WTC11 (cell line): ENCODE measurements at regions not wholly inside any gene's neighbourhood (a gene's known extent, or its start where the extent isn't known, plus 50 kb on each side); places are given as distances from the start of the nearest gene placed in this dataset.

Experiments
- ATAC-seq: fragments of 200-7000 bp; cut with Tn5 transposase; 2 replicates; pipeline ENCODE4 v1.10.0; 2021; ENCODE audit warnings: mild to moderate bottlenecking, moderate library complexity
- CTCF ChIA-PET: fragments of 300-600 bp; sonication (Branson Sonifier 250); formaldehyde crosslinking; loops from one replicate; lab custom pipeline; 2021; ENCODE audit warnings: antibody characterized with exemption; lab: Charles Lee
- POLR2A ChIA-PET: fragments of 350-600 bp; sonication (Branson Sonifier 250); formaldehyde crosslinking; loops from one replicate; lab custom pipeline; 2021; ENCODE audit warnings: antibody characterized with exemption; lab: Charles Lee
- DNase-seq: peaks from one replicate; pipeline ENCODE4 v3.0.0; 2021; ENCODE audit warnings: low spot score
- H3K27ac Mint-ChIP-seq: 2 replicates; pipeline ENCODE4 v1.8.0; 2021; ENCODE audit warnings: mixed read lengths
- H3K27me3 Mint-ChIP-seq: 2 replicates; pipeline ENCODE4 v1.8.0; 2021; ENCODE audit warnings: low read depth, mild to moderate bottlenecking, moderate library complexity, mixed read lengths
- H3K36me3 Mint-ChIP-seq: 2 replicates; pipeline ENCODE4 v1.8.0; 2021; ENCODE audit warnings: mixed read lengths
- H3K4me1 Mint-ChIP-seq: 2 replicates; pipeline ENCODE4 v1.8.0; 2022; ENCODE audit warnings: mixed read lengths
- H3K4me3 Mint-ChIP-seq: 2 replicates; pipeline ENCODE4 v1.8.0; 2021; ENCODE audit warnings: mild to moderate bottlenecking, moderate library complexity, mixed read lengths
- H3K9me3 Mint-ChIP-seq: 2 replicates; pipeline ENCODE4 v1.8.0; 2021; ENCODE audit warnings: mixed read lengths
- CREB1 ChIP-seq: sonication (generic); formaldehyde crosslinking; IDR thresholded peaks from 2 replicates; pipeline ENCODE4 v1.8.0; 2023; ENCODE audit warnings: mild to moderate bottlenecking, missing genetic modification reagents
- CREM ChIP-seq: sonication (generic); formaldehyde crosslinking; IDR thresholded peaks from 2 replicates; pipeline ENCODE4 v1.8.1; 2022; ENCODE audit warnings: mild to moderate bottlenecking, missing genetic modification reagents, moderate library complexity
- FOXK1 ChIP-seq: sonication (generic); formaldehyde crosslinking; IDR thresholded peaks from 2 replicates; pipeline ENCODE4 v1.8.0; 2022; ENCODE audit warnings: mild to moderate bottlenecking, moderate library complexity, missing genetic modification reagents
- GRHL2 ChIP-seq: fragments of 250-450 bp; sonication (Bioruptor Pico); IDR thresholded peaks from 2 replicates; pipeline ENCODE4 v1.8.0; 2022; ENCODE audit warnings: mild to moderate bottlenecking, moderate library complexity; ENCODE audit not compliant: insufficient replicate concordance, severe bottlenecking
- GTF2I ChIP-seq: fragments of 250-450 bp; sonication (Bioruptor Pico); conservative IDR thresholded peaks from 2 replicates; pipeline ENCODE4 v1.4.0; 2021; ENCODE audit warnings: mild to moderate bottlenecking
- NFE2L1 ChIP-seq: sonication (generic); formaldehyde crosslinking; IDR thresholded peaks from 2 replicates; pipeline ENCODE4 v1.8.1; 2023; ENCODE audit warnings: missing genetic modification reagents
- NR3C1 ChIP-seq: sonication (generic); formaldehyde crosslinking; conservative IDR thresholded peaks from 2 replicates; pipeline ENCODE4 v1.8.1; 2023; ENCODE audit warnings: low read depth, mild to moderate bottlenecking, missing genetic modification reagents
- PRRX2 ChIP-seq: fragments of 250-450 bp; sonication (Bioruptor Pico); IDR thresholded peaks from 2 replicates; pipeline ENCODE4 v1.8.0; 2021; ENCODE audit warnings: mild to moderate bottlenecking
- SP1 ChIP-seq: sonication (generic); formaldehyde crosslinking; conservative IDR thresholded peaks from 2 replicates; pipeline ENCODE4 v1.8.1; 2022; ENCODE audit warnings: missing genetic modification reagents
- ZNF416 ChIP-seq: fragments of 250-450 bp; sonication (Bioruptor Pico); IDR thresholded peaks from 2 replicates; pipeline ENCODE4 v1.9.0; 2021; ENCODE audit warnings: mild to moderate bottlenecking, inconsistent platforms
- TF ChIP-seq, protein P1 (sequence below): sonication (generic); formaldehyde crosslinking; IDR thresholded peaks from 2 replicates; pipeline ENCODE4 v1.8.1; 2023; ENCODE audit warnings: mild to moderate bottlenecking, missing genetic modification reagents
- TF ChIP-seq, protein P2 (sequence below): sonication (generic); formaldehyde crosslinking; IDR thresholded peaks from 2 replicates; pipeline ENCODE4 v1.8.1; 2023; ENCODE audit warnings: mild to moderate bottlenecking, missing genetic modification reagents, moderate library complexity
- TF ChIP-seq, protein P3 (sequence below): fragments of 250-450 bp; sonication (Bioruptor Pico); IDR thresholded peaks from 2 replicates; pipeline ENCODE4 v1.9.0; 2021; ENCODE audit warnings: mild to moderate bottlenecking
- TF ChIP-seq, protein P4 (sequence below): sonication (generic); formaldehyde crosslinking; IDR thresholded peaks from 2 replicates; pipeline ENCODE4 v1.8.1; 2023; ENCODE audit warnings: mild to moderate bottlenecking, moderate library complexity, missing genetic modification reagents
- TF ChIP-seq, protein P5 (sequence below): sonication (generic); formaldehyde crosslinking; conservative IDR thresholded peaks from 2 replicates; pipeline ENCODE4 v1.8.1; 2022; ENCODE audit warnings: mild to moderate bottlenecking, missing genetic modification reagents
- TF ChIP-seq, protein P6 (sequence below): fragments of 250-450 bp; sonication (Bioruptor Pico); IDR thresholded peaks from 2 replicates; pipeline ENCODE4 v2.1.2; 2022; ENCODE audit warnings: mild to moderate bottlenecking, moderate library complexity
- TF ChIP-seq, protein P7 (sequence below): sonication (generic); formaldehyde crosslinking; IDR thresholded peaks from 2 replicates; pipeline ENCODE4 v1.8.0; 2022; ENCODE audit warnings: mild to moderate bottlenecking, missing genetic modification reagents
- TF ChIP-seq, protein P8 (sequence below): sonication (generic); formaldehyde crosslinking; IDR thresholded peaks from 2 replicates; pipeline ENCODE4 v1.8.1; 2023; ENCODE audit warnings: mild to moderate bottlenecking, missing genetic modification reagents, borderline replicate concordance

DNA sequence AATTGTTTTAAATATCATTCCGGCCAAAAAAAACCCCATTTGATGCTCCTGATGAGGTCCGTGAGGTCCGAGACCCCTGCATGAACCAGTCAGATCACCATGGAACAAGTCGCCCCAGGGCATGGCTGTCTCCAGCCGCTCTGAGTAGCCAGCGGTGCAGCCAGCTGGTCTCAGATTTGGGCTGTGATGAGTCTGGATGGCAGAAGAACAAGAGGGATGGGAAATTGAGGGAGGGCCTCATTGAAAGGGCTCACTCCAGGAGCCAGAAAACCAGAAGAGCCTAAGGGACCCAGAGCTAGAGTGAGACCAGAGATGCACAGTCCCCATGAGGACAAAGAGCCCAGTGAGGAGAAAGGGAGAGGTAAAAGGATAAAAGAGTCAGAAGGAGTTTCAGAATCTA lies 174.0 kb downstream of the TOMM20 start (continued):
- TF ChIP-seq, protein P1, sequence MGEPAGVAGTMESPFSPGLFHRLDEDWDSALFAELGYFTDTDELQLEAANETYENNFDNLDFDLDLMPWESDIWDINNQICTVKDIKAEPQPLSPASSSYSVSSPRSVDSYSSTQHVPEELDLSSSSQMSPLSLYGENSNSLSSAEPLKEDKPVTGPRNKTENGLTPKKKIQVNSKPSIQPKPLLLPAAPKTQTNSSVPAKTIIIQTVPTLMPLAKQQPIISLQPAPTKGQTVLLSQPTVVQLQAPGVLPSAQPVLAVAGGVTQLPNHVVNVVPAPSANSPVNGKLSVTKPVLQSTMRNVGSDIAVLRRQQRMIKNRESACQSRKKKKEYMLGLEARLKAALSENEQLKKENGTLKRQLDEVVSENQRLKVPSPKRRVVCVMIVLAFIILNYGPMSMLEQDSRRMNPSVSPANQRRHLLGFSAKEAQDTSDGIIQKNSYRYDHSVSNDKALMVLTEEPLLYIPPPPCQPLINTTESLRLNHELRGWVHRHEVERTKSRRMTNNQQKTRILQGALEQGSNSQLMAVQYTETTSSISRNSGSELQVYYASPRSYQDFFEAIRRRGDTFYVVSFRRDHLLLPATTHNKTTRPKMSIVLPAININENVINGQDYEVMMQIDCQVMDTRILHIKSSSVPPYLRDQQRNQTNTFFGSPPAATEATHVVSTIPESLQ (CRISPR knock-in tag) = no peak
- no peak for TF ChIP-seq GRHL2 (CRISPR knock-in tag)

DNA sequence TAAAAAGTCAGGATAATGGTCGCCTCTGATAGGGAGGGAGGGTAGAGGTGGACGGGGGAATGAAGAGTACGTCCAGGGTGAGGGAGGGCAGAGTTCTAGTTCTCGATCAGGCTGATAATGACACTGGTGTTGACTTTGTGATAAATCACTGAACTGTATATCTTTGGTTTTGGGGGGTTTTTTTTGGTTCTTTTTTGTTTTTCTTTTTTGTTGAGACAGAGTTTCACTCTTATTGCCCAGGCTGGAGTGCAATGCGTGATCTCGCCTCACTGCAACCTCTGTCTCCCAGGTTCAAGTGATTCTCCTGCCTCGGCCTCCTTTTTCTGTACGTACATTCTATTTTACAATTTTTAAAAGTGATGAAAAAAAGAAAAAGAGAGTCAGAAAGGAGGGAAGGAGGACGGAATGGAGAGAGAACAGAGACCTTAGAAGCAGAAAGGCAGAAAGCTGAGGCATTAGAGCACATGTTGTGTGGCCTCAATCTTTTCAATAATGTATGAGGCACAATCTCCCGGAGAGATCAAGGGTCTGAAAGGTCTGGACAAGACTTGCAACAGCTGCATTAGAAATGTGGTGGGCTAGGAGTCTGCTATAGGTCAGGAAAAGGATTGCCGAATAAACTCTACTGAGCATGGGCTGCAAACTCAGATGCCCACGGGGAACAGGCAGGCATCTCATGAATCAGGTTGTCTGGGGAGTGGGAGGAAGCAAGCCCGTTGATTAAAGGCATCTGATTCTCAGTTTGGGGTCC lies 174.8 kb downstream of the TOMM20 start:
- Mint-ChIP-seq H3K27ac (no peak overlapping the region), H3K4me1 (peaks cover 41% of the 10 kb centered on the region), H3K9me3 (peaks cover 10% of the 10 kb centered on the region), H3K27me3 (no peaks in the 10 kb centered on the region), H3K36me3 (peaks cover 9% of the 10 kb centered on the region), H3K4me3 (no peak overlapping the region)
- POLR2A ChIA-PET = no interaction called here
- ATAC-seq = no peak
- DNase-seq = no peak
- CTCF ChIA-PET = no interaction called here
- TF ChIP-seq ZNF416 (CRISPR knock-in tag) (no peak), SP1 (CRISPR knock-in tag) (no peak), FOXK1 (CRISPR knock-in tag) (no peak), NFE2L1 (CRISPR knock-in tag) (no peak), GTF2I (CRISPR knock-in tag) (no peak), NR3C1 (CRISPR knock-in tag) (no peak), CREB1 (CRISPR knock-in tag) (no peak), PRRX2 (CRISPR knock-in tag) (no peak), CREM (CRISPR knock-in tag) (no peak)
- TF ChIP-seq, protein P2, sequence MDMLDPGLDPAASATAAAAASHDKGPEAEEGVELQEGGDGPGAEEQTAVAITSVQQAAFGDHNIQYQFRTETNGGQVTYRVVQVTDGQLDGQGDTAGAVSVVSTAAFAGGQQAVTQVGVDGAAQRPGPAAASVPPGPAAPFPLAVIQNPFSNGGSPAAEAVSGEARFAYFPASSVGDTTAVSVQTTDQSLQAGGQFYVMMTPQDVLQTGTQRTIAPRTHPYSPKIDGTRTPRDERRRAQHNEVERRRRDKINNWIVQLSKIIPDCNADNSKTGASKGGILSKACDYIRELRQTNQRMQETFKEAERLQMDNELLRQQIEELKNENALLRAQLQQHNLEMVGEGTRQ (CRISPR knock-in tag) = no peak
- TF ChIP-seq, protein P3, sequence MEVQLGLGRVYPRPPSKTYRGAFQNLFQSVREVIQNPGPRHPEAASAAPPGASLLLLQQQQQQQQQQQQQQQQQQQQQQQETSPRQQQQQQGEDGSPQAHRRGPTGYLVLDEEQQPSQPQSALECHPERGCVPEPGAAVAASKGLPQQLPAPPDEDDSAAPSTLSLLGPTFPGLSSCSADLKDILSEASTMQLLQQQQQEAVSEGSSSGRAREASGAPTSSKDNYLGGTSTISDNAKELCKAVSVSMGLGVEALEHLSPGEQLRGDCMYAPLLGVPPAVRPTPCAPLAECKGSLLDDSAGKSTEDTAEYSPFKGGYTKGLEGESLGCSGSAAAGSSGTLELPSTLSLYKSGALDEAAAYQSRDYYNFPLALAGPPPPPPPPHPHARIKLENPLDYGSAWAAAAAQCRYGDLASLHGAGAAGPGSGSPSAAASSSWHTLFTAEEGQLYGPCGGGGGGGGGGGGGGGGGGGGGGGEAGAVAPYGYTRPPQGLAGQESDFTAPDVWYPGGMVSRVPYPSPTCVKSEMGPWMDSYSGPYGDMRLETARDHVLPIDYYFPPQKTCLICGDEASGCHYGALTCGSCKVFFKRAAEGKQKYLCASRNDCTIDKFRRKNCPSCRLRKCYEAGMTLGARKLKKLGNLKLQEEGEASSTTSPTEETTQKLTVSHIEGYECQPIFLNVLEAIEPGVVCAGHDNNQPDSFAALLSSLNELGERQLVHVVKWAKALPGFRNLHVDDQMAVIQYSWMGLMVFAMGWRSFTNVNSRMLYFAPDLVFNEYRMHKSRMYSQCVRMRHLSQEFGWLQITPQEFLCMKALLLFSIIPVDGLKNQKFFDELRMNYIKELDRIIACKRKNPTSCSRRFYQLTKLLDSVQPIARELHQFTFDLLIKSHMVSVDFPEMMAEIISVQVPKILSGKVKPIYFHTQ (CRISPR knock-in tag) = no peak
- TF ChIP-seq, protein P4, sequence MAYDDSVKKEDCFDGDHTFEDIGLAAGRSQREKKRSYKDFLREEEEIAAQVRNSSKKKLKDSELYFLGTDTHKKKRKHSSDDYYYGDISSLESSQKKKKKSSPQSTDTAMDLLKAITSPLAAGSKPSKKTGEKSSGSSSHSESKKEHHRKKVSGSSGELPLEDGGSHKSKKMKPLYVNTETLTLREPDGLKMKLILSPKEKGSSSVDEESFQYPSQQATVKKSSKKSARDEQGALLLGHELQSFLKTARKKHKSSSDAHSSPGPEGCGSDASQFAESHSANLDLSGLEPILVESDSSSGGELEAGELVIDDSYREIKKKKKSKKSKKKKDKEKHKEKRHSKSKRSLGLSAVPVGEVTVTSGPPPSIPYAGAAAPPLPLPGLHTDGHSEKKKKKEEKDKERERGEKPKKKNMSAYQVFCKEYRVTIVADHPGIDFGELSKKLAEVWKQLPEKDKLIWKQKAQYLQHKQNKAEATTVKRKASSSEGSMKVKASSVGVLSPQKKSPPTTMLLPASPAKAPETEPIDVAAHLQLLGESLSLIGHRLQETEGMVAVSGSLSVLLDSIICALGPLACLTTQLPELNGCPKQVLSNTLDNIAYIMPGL = no peak
- TF ChIP-seq, protein P5, sequence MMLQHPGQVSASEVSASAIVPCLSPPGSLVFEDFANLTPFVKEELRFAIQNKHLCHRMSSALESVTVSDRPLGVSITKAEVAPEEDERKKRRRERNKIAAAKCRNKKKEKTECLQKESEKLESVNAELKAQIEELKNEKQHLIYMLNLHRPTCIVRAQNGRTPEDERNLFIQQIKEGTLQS (CRISPR knock-in tag) = no peak
- TF ChIP-seq, protein P1 (CRISPR knock-in tag) = no peak
- TF ChIP-seq, protein P6, sequence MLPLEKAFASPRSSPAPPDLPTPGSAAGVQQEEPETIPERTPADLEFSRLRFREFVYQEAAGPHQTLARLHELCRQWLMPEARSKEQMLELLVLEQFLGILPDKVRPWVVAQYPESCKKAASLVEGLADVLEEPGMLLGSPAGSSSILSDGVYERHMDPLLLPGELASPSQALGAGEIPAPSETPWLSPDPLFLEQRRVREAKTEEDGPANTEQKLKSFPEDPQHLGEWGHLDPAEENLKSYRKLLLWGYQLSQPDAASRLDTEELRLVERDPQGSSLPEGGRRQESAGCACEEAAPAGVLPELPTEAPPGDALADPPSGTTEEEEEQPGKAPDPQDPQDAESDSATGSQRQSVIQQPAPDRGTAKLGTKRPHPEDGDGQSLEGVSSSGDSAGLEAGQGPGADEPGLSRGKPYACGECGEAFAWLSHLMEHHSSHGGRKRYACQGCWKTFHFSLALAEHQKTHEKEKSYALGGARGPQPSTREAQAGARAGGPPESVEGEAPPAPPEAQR (CRISPR knock-in tag) = no peak
- TF ChIP-seq, protein P7, sequence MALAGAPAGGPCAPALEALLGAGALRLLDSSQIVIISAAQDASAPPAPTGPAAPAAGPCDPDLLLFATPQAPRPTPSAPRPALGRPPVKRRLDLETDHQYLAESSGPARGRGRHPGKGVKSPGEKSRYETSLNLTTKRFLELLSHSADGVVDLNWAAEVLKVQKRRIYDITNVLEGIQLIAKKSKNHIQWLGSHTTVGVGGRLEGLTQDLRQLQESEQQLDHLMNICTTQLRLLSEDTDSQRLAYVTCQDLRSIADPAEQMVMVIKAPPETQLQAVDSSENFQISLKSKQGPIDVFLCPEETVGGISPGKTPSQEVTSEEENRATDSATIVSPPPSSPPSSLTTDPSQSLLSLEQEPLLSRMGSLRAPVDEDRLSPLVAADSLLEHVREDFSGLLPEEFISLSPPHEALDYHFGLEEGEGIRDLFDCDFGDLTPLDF (CRISPR knock-in tag) = no peak
- TF ChIP-seq, protein P8, sequence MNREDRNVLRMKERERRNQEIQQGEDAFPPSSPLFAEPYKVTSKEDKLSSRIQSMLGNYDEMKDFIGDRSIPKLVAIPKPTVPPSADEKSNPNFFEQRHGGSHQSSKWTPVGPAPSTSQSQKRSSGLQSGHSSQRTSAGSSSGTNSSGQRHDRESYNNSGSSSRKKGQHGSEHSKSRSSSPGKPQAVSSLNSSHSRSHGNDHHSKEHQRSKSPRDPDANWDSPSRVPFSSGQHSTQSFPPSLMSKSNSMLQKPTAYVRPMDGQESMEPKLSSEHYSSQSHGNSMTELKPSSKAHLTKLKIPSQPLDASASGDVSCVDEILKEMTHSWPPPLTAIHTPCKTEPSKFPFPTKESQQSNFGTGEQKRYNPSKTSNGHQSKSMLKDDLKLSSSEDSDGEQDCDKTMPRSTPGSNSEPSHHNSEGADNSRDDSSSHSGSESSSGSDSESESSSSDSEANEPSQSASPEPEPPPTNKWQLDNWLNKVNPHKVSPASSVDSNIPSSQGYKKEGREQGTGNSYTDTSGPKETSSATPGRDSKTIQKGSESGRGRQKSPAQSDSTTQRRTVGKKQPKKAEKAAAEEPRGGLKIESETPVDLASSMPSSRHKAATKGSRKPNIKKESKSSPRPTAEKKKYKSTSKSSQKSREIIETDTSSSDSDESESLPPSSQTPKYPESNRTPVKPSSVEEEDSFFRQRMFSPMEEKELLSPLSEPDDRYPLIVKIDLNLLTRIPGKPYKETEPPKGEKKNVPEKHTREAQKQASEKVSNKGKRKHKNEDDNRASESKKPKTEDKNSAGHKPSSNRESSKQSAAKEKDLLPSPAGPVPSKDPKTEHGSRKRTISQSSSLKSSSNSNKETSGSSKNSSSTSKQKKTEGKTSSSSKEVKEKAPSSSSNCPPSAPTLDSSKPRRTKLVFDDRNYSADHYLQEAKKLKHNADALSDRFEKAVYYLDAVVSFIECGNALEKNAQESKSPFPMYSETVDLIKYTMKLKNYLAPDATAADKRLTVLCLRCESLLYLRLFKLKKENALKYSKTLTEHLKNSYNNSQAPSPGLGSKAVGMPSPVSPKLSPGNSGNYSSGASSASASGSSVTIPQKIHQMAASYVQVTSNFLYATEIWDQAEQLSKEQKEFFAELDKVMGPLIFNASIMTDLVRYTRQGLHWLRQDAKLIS (CRISPR knock-in tag) = no peak
